GM18873 (cell line): ENCODE measurements at regions not wholly inside any gene's neighbourhood (a gene's known extent, or its start where the extent isn't known, plus 50 kb on each side); places are given as distances from the start of the nearest gene placed in this dataset.
"Not testable (repeated sequence)": the region's sequence is repeated elsewhere in the genome, so short reads cannot be mapped to it uniquely, and the experiment has no call there.

Experiments
- ATAC-seq: cut with Tn5 transposase; IDR thresholded peaks from one replicate; pipeline ENCODE4 v1.9.1; 2021; ENCODE audit warnings: mild to moderate bottlenecking, moderate library complexity, moderate number of reproducible peaks; ENCODE audit not compliant: unreplicated experiment, low FRiP score

GRCh38 chr11:80944758-80945157, 1503.9 kb upstream of the TENM4 start:
- ATAC-seq, result no peak

- no peak for ATAC-seq
Observed at GRCh38 chr11:80943226-80943625, 1502.4 kb upstream of the TENM4 start.

- ATAC-seq, result no peak
Observed at GRCh38 chr11:80937842-80938241, 1497.0 kb upstream of the TENM4 start.

- no peak for ATAC-seq
Observed at GRCh38 chr11:80930038-80930437, 1489.2 kb upstream of the TENM4 start.

- ATAC-seq, result no peak
Observed at GRCh38 chr11:80929031-80929805, 1488.4 kb upstream of the TENM4 start.

GRCh38 chr11:80925321-80925720, 1484.5 kb upstream of the TENM4 start:
- no peak for ATAC-seq

- ATAC-seq, result not testable (repeated sequence)
Observed at GRCh38 chr11:80921310-80921709, 1480.5 kb upstream of the TENM4 start.

- ATAC-seq, result no peak
Observed at GRCh38 chr11:80916173-80916798, 1475.5 kb upstream of the TENM4 start.

GRCh38 chr11:80914311-80914710, 1473.5 kb upstream of the TENM4 start:
- ATAC-seq, result no peak

GRCh38 chr11:80911666-80912065, 1470.8 kb upstream of the TENM4 start:
- no peak for ATAC-seq

- ATAC-seq, result no peak
Observed at GRCh38 chr11:80900265-80900664, 1459.4 kb upstream of the TENM4 start.

- ATAC-seq, result no peak
Observed at GRCh38 chr11:80899381-80899780, 1458.6 kb upstream of the TENM4 start.

- no peak for ATAC-seq
Observed at GRCh38 chr11:80898910-80899309, 1458.1 kb upstream of the TENM4 start.

GRCh38 chr11:80886684-80887083, 1445.9 kb upstream of the TENM4 start:
- ATAC-seq, result no peak

- ATAC-seq, result no peak
Observed at GRCh38 chr11:80873310-80873999, 1432.6 kb upstream of the TENM4 start.

GRCh38 chr11:80872116-80872728, 1431.4 kb upstream of the TENM4 start:
- ATAC-seq, result no peak

GRCh38 chr11:80868831-80869230, 1428.0 kb upstream of the TENM4 start:
- ATAC-seq, result no peak

GRCh38 chr11:80862011-80862410, 1421.2 kb upstream of the TENM4 start:
- no peak for ATAC-seq

- ATAC-seq, result no peak
Observed at GRCh38 chr11:80861193-80861592, 1420.4 kb upstream of the TENM4 start.

- ATAC-seq, result no peak
Observed at GRCh38 chr11:80860632-80861031, 1419.8 kb upstream of the TENM4 start.

GRCh38 chr11:80856066-80856465, 1415.2 kb upstream of the TENM4 start:
- ATAC-seq, result no peak
